Thymus (tissue), 11 donors: ENCODE measurements at regions not wholly inside any gene's neighbourhood (a gene's known extent, or its start where the extent isn't known, plus 50 kb on each side); places are given as distances from the start of the nearest gene placed in this dataset.
"Not testable (repeated sequence)": the region's sequence is repeated elsewhere in the genome, so short reads cannot be mapped to it uniquely, and the experiment has no call there.

Experiments used
- DNase-seq, 9 donors: peaks; one replicate each; pipeline ENCODE4 v3.0.0-alpha.2; 2013; ENCODE audit warnings: low spot score in 9 of 9, low read depth in 6 of 9, missing footprints in 1 of 9
- H3K27ac ChIP-seq, 2 donors: one replicate each; pipeline ENCODE4 v1.5.1; 2013; ENCODE audit warnings: control low read depth in 1 of 2, low read depth in 1 of 2, low read length in 1 of 2, mild to moderate bottlenecking in 1 of 2, moderate library complexity in 1 of 2
- H3K27me3 ChIP-seq, 2 donors: one replicate each; pipeline ENCODE4 v1.5.1; 2013; ENCODE audit warnings: low read length in 1 of 2; ENCODE audit not compliant: control insufficient read depth in 2 of 2, insufficient read depth in 1 of 2
- H3K36me3 ChIP-seq, 2 donors: one replicate each; pipeline ENCODE4 v1.5.1; 2013; ENCODE audit warnings: low read length in 1 of 2, mild to moderate bottlenecking in 1 of 2, moderate library complexity in 1 of 2; ENCODE audit not compliant: control insufficient read depth in 2 of 2, insufficient read depth in 2 of 2
- H3K4me1 ChIP-seq, 2 donors: one replicate each; pipeline ENCODE4 v1.5.1; 2013; ENCODE audit warnings: low read length in 2 of 2; ENCODE audit not compliant: control insufficient read depth in 2 of 2, insufficient read depth in 2 of 2
- H3K4me3 ChIP-seq, 2 donors: one replicate each; pipeline ENCODE4 v1.5.1; 2013; ENCODE audit warnings: low read length in 2 of 2, control low read depth in 1 of 2, mild to moderate bottlenecking in 1 of 2
- H3K9me3 ChIP-seq, 2 donors: one replicate each; pipeline ENCODE4 v1.5.1; 2013; ENCODE audit warnings: low read length in 1 of 2, mild to moderate bottlenecking in 1 of 2; ENCODE audit not compliant: control insufficient read depth in 2 of 2, insufficient read depth in 1 of 2
- WGBS: extraction: QIAGEN DNeasy Blood & Tissue Kit; methylation state at CpG from one replicate; pipeline ENCODE4 v1.1.7; 2013; 5-methylcytosine and 5-hydroxymethylcytosine counted together
- donor health status: healthy.

DNA sequence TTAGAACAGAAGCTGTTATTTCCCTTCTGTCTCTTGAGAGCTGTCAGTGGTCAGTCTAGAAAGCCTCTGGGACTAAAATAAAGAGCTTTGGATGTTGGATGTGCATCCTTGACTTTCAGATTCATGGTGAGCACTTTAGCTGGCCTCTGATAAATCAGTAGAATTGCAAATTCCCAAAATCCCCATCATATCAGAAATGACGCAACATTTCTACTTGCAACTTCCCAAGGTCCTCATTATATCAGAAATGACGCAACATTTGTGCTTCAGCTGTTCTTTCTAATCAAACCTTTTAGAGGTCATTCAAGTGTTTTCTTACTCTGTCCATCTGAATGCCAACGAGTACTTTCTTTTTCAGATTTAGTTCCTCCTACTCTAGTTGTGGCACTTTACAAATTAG is 167.3 kb upstream of the MOCS2 start:
- Histone ChIP-seq H3K36me3 (no peaks in the 10 kb centered on the region), H3K4me3 (no peak overlapping the region), H3K27ac (no peak overlapping the region), H3K27me3 (no peaks in the 10 kb centered on the region), H3K4me1 (no peaks in the 10 kb centered on the region), H3K9me3 (no peaks in the 10 kb centered on the region)
- 94% methylated on average over 3 of the region's 3 CpGs for WGBS
- no peak for DNase-seq

DNA sequence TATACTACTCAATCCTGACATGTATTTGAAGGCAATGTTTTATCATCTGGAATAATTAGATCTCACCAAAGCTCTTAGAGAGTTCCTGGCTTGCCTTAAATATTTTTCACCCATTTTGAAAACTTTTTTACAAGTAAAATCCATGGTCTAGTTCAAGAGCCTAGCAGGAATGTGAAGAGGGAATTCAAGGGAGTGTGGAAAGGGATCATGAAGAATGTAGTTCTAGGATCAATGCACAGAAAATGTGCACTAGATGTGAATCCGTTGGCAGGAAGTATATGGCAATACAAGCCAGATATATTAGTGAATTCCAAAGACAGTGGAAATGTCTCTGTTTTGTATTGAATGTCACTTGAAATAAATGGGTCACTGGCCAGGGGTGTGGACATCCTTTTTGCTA is 167.9 kb upstream of the MOCS2 start:
- Histone ChIP-seq H3K4me1 (no peaks in the 10 kb centered on the region), H3K27ac (no peak overlapping the region), H3K4me3 (no peak overlapping the region), H3K27me3 (no peaks in the 10 kb centered on the region), H3K36me3 (no peaks in the 10 kb centered on the region), H3K9me3 (no peaks in the 10 kb centered on the region)
- 95% methylated on average over 1 of the region's 1 CpG for WGBS
- DNase-seq = no peak

DNA sequence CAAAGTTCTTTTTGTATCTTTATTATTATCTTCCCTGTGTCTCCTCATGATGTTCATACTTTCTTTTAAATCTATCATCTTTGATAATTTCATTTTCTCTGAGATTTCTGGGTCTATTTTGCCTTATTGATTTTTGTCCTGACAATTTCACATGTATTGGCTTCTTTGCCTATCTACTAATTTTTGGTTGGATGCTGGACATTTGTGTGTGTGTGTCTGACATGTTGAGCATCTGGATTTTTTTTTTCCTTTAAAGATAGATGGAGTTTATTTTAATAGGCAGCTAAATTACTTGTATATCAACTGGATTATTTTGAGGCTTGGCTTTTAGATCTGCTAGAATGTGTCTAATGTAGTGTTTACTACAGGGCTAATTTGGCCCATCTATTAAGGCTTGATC is 178.0 kb upstream of the MOCS2 start:
- Histone ChIP-seq H3K4me3 (no peak overlapping the region), H3K27ac (no peak overlapping the region), H3K9me3 (peaks cover 0 to 3% of the 10 kb centered on the region in 2 donors), H3K4me1 (no peaks in the 10 kb centered on the region), H3K36me3 (no peaks in the 10 kb centered on the region), H3K27me3 (no peaks in the 10 kb centered on the region)
- DNase-seq = no peak

DNA sequence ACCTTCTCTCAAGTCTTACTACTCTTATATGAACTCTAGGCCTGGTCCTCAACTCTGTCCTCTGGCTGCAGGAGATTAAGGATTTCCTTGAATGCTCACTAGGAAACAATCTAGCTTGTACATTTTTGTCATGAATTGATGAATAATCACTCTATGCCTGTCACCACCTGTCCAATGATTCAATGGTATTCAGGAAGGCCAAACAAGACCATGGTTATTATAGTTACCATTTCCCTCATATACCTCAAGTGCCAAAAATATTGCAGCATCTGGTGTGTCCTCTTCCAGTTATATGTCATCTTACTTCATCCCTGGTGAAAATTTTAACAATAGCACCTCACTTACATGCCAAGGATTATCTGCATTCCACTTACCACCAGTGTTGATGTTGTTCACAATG is 179.0 kb upstream of the MOCS2 start:
- Histone ChIP-seq H3K36me3 (no peaks in the 10 kb centered on the region), H3K4me3 (no peak overlapping the region), H3K27ac (no peak overlapping the region), H3K27me3 (no peaks in the 10 kb centered on the region), H3K9me3 (peaks cover 0 to 3% of the 10 kb centered on the region in 2 donors), H3K4me1 (no peaks in the 10 kb centered on the region)
- no peak for DNase-seq

DNA sequence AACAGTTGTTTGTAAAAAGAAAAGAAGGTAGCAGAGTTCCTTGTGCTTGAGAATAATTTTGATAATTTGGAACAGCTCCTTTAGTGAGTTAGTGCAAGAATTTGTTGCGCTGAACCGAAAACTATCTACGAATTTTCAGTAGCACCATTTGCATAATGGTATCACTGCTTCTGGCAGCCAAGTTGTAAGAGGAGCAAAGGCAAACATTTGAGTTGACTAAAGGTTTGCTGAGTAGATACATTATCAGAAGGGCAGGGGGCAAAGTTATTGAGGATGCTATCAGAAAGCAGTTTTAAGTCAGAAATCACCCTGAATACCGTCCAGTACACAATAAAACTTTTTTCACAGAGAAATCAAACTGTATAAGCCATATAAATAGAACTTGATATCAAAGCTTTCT is 181.5 kb upstream of the MOCS2 start:
- Histone ChIP-seq H3K27ac (no peak overlapping the region), H3K9me3 (no peaks in the 10 kb centered on the region)

DNA sequence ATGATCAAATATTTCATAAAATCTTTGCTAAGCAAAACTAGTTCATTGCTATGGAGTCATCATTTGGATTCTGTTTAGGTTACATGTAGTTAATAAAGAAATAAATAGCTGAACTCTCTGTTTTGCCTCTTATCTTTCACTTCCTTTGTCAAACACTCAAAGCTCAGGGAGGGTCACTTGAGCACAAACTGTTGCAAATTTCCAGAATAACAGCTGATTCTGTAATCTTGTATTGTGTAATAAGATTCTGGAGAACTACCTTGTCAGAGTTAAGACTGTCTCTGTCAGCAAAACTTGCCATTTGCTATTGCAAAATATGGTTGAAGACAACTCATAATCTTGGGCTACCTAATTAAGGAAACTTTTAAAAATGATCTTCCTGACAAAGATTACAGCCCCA is 182.0 kb upstream of the MOCS2 start:
- Histone ChIP-seq H3K27me3 (no peaks in the 10 kb centered on the region), H3K36me3 (no peaks in the 10 kb centered on the region), H3K4me1 (no peaks in the 10 kb centered on the region), H3K27ac (no peak overlapping the region), H3K9me3 (no peaks in the 10 kb centered on the region), H3K4me3 (no peak overlapping the region)
- no peak for DNase-seq

More for the DNA sequence above, 181.5 kb upstream of the MOCS2 start:
- H3K36me3 ChIP-seq = no peaks in the 10 kb centered on the region
- WGBS = 94% methylated on average over 4 of the region's 4 CpGs
- H3K27me3 ChIP-seq = no peaks in the 10 kb centered on the region
- no peak for DNase-seq
- H3K4me1 ChIP-seq = no peaks in the 10 kb centered on the region
- H3K4me3 ChIP-seq = no peak overlapping the region

DNA sequence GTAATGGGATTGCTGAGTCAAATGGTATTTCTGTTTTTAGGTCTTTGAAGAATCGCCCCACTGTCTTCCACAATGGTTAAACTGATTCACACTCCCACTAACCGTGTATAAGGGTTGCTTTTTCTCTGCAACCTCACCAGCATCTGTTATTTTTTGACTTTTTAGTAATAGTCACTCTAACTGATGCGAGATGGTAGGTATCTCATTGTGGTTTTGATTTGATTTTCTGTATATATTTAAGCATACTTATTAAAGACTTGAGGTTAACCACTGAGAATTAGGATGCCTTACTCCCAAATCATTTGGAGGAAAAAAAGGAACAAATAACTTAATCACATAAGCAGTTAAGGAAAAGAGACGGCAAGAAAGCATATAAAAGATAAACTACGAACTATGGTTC is 181.6 kb upstream of the FST start:
- H3K27me3 ChIP-seq = no peaks in the 10 kb centered on the region
- no peaks in the 10 kb centered on the region for H3K4me1 ChIP-seq
- no peaks in the 10 kb centered on the region for H3K36me3 ChIP-seq
- no peak overlapping the region for H3K4me3 ChIP-seq
- no peak overlapping the region for H3K27ac ChIP-seq
- H3K9me3 ChIP-seq = no peaks in the 10 kb centered on the region
- DNase-seq = no peak
- WGBS = 84% methylated on average over 5 of the region's 5 CpGs

- Histone ChIP-seq H3K4me3 (no peak overlapping the region), H3K9me3 (no peaks in the 10 kb centered on the region), H3K4me1 (no peaks in the 10 kb centered on the region), H3K36me3 (no peaks in the 10 kb centered on the region), H3K27ac (no peak overlapping the region), H3K27me3 (no peaks in the 10 kb centered on the region)
- DNase-seq = no peak
- 86% methylated on average over 1 of the region's 1 CpG for WGBS
Measured at GRCh38 chr5:53302529-53302928, 177.9 kb upstream of the FST start.

- Histone ChIP-seq H3K36me3 (no peaks in the 10 kb centered on the region), H3K9me3 (no peaks in the 10 kb centered on the region), H3K27me3 (no peaks in the 10 kb centered on the region), H3K4me1 (no peaks in the 10 kb centered on the region), H3K27ac (no peak overlapping the region), H3K4me3 (no peak overlapping the region)
- 35% methylated on average over 1 of the region's 1 CpG for WGBS
- no peak for DNase-seq
Measured at GRCh38 chr5:53303105-53303504, 177.3 kb upstream of the FST start.

DNA sequence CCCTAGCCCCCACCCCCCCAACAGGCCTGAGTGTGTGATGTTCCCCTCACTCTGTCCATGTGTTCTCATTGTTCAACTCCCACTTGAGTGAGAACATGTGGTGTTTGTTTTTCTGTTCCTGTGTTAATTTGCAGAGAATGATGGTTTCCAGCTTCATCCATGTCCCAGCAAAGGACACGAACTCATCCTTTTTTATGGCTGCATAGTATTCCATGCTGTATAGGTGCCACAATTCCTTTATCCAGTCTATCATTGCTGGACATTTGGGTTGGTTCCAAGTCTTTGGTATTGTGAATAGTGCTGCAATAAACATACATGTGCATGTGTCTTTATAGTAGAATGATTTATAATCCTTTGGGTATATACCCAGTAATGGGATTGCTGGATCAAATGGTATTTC is 175.1 kb upstream of the FST start:
- H3K9me3 ChIP-seq, H3K36me3 ChIP-seq, H3K27me3 ChIP-seq, H3K27ac ChIP-seq, H3K4me1 ChIP-seq, DNase-seq, H3K4me3 ChIP-seq: not testable (repeated sequence)
- WGBS = 92% methylated on average over 1 of the region's 1 CpG
